ENCODE measurements at regions not wholly inside any gene's neighbourhood (a gene's known extent, or its start where the extent isn't known, plus 50 kb on each side); places are given as distances from the start of the nearest gene placed in this dataset.

GRCh38 chr12:87920139-87920538 is 109.1 kb downstream of the C12orf50 start:
- no peaks in the 10 kb centered on the region for H3K27me3 Mint-ChIP-seq (ENCODE audit: insufficient read depth, unreplicated experiment)
- no peaks in the 10 kb centered on the region for H3K4me1 Mint-ChIP-seq (ENCODE audit: insufficient read depth, unreplicated experiment)
- intact Hi-C loops (cut with micrococcal nuclease), result no loop called here
- no peak for TF ChIP-seq CTCF (IDR thresholded peaks at IDR 0.05; ENCODE audit: unreplicated experiment)
- no TSS peak for BruUV-seq (replicated peaks)
- H3K9me3 Mint-ChIP-seq (ENCODE audit: unreplicated experiment), result peaks cover 7% of the 10 kb centered on the region
- H3K4me3 Mint-ChIP-seq (ENCODE audit: unreplicated experiment), result no peak overlapping the region
- no peak overlapping the region for H3K27ac Mint-ChIP-seq (ENCODE audit: low read depth, unreplicated experiment)
- no peaks in the 10 kb centered on the region for H3K36me3 Mint-ChIP-seq (ENCODE audit: insufficient read depth, unreplicated experiment)
- no peak for DNase-seq (ENCODE audit: unreplicated experiment)
- CTCF ChIA-PET, result no interaction called here
- POLR2A ChIA-PET, result no interaction called here

- ChIA-PET POLR2A (no interaction called here), CTCF (no interaction called here)
- Mint-ChIP-seq H3K4me1 (ENCODE audit: insufficient read depth, unreplicated experiment) (no peaks in the 10 kb centered on the region), H3K36me3 (ENCODE audit: insufficient read depth, unreplicated experiment) (no peaks in the 10 kb centered on the region), H3K27ac (ENCODE audit: low read depth, unreplicated experiment) (no peak overlapping the region), H3K27me3 (ENCODE audit: insufficient read depth, unreplicated experiment) (no peaks in the 10 kb centered on the region), H3K4me3 (ENCODE audit: unreplicated experiment) (no peak overlapping the region), H3K9me3 (ENCODE audit: unreplicated experiment) (no peaks in the 10 kb centered on the region)
- no peak for DNase-seq (ENCODE audit: unreplicated experiment)
- BruUV-seq (replicated peaks), result no TSS peak
- no peak for TF ChIP-seq CTCF (IDR thresholded peaks at IDR 0.05; ENCODE audit: unreplicated experiment)
- intact Hi-C loops (cut with micrococcal nuclease), result no loop called here
Observed at GRCh38 chr12:87901457-87901856, 127.7 kb downstream of the C12orf50 start.

- no peak overlapping the region for H3K4me3 Mint-ChIP-seq (ENCODE audit: unreplicated experiment)
- CTCF ChIA-PET, result no interaction called here
- H3K36me3 Mint-ChIP-seq (ENCODE audit: insufficient read depth, unreplicated experiment), result no peaks in the 10 kb centered on the region
- no peak for DNase-seq (ENCODE audit: unreplicated experiment)
- H3K27ac Mint-ChIP-seq (ENCODE audit: low read depth, unreplicated experiment), result no peak overlapping the region
- no peaks in the 10 kb centered on the region for H3K9me3 Mint-ChIP-seq (ENCODE audit: unreplicated experiment)
- no peaks in the 10 kb centered on the region for H3K27me3 Mint-ChIP-seq (ENCODE audit: insufficient read depth, unreplicated experiment)
- intact Hi-C loops (cut with micrococcal nuclease), result no loop called here
- POLR2A ChIA-PET, result no interaction called here
- BruUV-seq (replicated peaks), result no TSS peak
- no peaks in the 10 kb centered on the region for H3K4me1 Mint-ChIP-seq (ENCODE audit: insufficient read depth, unreplicated experiment)
- no peak for TF ChIP-seq CTCF (IDR thresholded peaks at IDR 0.05; ENCODE audit: unreplicated experiment)
Observed at GRCh38 chr12:87897662-87898061, 131.5 kb downstream of the C12orf50 start.

- ChIA-PET POLR2A (no interaction called here), CTCF (no interaction called here)
- intact Hi-C loops (cut with micrococcal nuclease), result no loop called here
- DNase-seq (ENCODE audit: unreplicated experiment), result no peak
- TF ChIP-seq CTCF (IDR thresholded peaks at IDR 0.05; ENCODE audit: unreplicated experiment), result no peak
- no TSS peak for BruUV-seq (replicated peaks)
- Mint-ChIP-seq H3K4me3 (ENCODE audit: unreplicated experiment) (peak overlapping the region; percentile 50), H3K27ac (ENCODE audit: low read depth, unreplicated experiment) (peak overlapping the region; percentile 18), H3K9me3 (ENCODE audit: unreplicated experiment) (no peaks in the 10 kb centered on the region), H3K4me1 (ENCODE audit: insufficient read depth, unreplicated experiment) (peaks cover 13% of the 10 kb centered on the region), H3K36me3 (ENCODE audit: insufficient read depth, unreplicated experiment) (no peaks in the 10 kb centered on the region), H3K27me3 (ENCODE audit: insufficient read depth, unreplicated experiment) (no peaks in the 10 kb centered on the region)
Observed at GRCh38 chr12:87883806-87884205, 145.4 kb downstream of the C12orf50 start.
